ENCODE measurements at regions not wholly inside any gene's neighbourhood (a gene's known extent, or its start where the extent isn't known, plus 50 kb on each side); places are given as distances from the start of the nearest gene placed in this dataset.

- no peak for DNase-seq (ENCODE audit: extremely low read depth in 1 of 11, low read depth in 9 of 11, low spot score in 4 of 11)
These were observed 109.4 kb downstream of the ZFP36L2 start for GRCh38 chr2:43116988-43117387.

DNA sequence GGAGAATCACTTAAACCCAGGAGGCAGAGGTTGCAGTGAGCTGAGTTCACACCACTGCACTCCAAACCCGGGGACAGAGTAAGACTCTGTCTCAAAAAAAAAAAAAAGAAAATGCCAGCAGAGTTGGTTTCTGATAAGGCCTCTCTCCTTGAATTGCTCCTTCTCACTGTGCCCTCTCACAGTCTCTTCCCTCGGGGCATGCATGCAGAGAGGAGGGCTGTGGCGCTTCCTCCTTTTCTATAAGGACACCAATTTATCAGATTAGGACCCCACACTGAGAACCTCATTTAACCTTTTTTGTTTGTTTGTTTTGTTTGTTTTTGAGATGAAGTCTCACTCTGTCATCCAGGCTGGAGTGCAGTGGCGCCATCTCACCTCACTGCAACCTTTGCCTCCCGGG, 110.5 kb downstream of the ZFP36L2 start:
- no peak for DNase-seq (ENCODE audit: extremely low read depth in 1 of 11, low read depth in 9 of 11, low spot score in 4 of 11)

DNA sequence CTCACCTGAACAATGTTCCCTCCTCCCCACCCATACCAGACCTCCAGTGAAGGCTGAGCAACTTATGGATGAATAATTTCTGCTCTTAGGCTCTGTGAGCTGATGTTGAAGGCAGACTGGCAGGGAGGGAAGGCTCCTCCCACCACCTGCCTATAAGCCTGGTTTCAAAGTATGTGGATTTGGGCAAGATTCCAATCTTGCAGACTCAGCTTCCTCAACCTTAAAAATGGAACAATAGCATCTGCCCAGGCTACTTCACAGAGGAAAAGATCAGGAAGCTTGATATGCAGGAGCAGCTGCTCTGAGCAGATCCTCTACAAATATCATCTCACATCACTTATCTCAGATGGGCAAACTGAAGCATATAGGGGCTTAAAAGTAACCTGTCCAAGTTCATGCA, 112.2 kb downstream of the ZFP36L2 start:
- no peak for DNase-seq (ENCODE audit: extremely low read depth in 1 of 11, low read depth in 9 of 11, low spot score in 4 of 11)

GRCh38 chr2:43111788-43112554, 114.4 kb downstream of the ZFP36L2 start:
- DNase-seq (ENCODE audit: extremely low read depth in 1 of 11, low read depth in 9 of 11, low spot score in 4 of 11) = no peak

DNA sequence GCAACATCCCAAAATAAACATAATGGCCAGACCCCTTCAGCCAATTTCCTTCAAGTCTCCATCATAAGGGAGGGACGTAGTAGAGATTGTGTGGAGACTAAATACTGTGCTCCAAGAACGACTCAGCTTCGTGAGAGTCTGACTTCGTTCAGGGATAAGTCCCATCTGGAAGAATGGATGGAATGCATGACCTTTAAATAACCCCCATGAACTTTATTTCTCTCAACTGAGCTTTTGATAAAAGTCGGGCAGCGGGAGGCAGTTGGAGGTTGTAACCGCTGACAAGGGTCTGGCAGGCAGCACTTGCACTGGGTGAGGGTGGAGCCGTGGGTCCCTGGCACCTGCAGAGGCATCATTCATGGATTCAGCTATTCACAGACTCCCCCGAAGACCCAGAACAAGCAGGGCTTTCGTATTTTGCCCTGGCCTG, 115.9 kb downstream of the ZFP36L2 start:
- peak in 8 of 11 donors; percentile 53 to 82 (median 64) for DNase-seq (ENCODE audit: extremely low read depth in 1 of 11, low read depth in 9 of 11, low spot score in 4 of 11)

DNA sequence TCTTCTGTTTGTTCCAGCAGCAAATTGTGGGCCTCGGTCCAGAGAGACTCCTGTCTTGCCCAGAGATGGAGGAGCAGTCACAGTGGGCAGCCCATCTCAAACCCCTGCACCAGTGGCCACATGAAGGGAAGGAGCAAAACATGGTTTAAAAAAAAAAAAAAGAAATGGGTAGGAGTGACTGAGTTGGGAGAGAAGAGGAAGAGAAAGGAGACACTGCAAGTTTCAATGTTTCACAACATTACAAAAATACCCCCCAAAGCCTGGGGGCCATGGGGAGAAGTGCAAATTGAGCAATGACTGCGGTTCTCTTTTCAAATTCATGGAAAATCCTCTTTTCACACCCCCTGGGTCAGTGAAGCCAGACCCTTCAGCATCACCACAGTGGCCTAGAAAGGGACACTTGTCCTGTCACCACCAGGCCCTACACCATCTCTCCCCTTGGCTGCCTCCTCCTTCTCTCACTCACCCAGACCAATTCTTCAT, 117.1 kb downstream of the ZFP36L2 start:
- no peak for DNase-seq (ENCODE audit: extremely low read depth in 1 of 11, low read depth in 9 of 11, low spot score in 4 of 11)

GRCh38 chr2:43107679-43108078, 118.7 kb downstream of the ZFP36L2 start:
- no peak for DNase-seq (ENCODE audit: extremely low read depth in 1 of 11, low read depth in 9 of 11, low spot score in 4 of 11)

DNA sequence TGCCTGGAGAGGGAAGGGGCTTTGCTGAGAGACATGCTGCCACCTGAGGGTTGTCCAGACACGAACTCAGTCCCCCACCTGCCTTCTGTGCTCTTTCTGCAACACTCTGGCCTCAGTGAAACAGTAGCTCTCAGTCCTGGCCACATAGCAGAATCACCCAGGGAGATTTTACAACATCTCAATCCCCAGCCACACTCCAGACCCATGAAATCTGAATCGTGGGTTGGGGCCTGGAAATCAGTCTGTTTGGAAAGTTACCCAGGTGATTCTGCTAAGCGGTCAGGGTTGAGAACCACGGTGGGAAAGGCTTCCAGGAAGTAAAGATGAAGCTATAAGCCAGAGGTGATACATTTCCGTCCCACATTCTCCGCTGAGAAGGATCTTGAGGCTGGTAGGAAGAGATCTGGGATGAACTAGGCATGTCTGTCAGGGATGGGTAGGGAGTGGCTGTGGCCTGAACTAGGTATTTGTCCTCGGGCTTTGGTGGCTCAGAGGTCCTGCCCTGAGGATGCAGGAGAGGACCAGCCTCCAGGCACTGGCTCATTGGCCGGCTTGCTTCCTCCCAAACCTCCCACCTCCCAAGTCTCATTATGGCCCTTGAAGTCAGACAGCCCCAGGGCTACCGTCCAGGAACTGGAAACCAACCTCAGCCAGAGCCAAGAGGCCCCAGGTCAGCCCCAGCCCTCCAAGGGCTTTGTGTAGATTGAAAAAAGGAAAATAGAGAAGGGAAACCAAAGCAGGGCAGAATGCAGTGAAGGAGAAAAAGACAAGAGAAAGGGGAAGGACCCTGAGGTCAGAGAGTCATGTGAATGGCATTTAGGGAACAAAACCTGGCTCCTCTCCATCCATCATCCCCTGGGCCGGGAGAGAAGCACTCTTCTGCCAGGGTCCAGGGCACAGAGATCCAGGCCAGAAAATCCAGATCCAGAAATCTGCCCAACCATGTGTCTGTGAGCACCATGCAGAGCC, 119.6 kb downstream of the ZFP36L2 start:
- DNase-seq (ENCODE audit: extremely low read depth in 1 of 11, low read depth in 9 of 11, low spot score in 4 of 11) = no peak

DNA sequence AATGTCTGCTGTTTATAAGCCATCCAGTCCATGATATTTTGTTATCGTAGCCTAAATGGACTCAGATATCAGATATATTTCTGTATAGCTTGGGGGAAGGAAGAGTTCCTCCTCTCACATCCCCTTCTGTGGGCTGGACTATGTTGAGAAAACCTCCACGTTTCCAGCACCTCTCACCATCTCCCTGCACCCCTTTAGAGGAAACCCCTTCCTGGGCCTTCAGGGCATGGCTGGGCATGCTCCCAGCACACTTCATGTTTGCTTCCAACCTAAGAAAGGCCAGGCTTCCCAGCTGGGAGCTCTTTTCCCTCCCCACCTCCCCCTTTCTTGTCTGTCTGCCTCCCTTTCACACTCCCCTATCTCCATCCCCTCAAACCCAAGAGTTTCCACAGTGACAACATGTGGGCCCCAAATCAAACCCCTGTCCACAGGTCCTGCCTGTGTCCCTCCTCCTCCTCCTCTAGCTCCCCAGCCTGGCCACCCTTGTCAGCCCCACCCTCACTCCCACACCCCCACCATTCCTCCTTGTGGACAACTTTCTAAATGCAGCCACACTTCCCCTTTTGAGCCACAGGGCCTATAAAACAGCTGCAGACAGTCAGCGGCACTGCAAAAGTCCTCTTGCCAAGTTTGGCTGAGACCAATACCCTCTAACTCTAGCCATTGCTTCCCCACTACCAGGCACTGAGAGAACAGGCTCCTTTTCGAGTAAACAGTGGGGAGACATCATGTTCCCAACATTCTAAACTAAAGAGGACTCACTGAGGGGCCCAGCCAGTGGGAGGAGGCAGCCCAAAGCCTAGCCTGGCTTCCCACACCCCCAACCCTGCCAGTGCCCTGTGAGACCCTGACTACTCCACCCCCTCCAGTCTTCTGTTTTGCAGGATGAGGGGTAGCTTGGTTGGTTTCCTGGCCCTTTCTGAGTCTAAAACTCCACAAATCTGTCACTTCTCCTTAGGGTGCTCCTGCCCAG, 120.5 kb downstream of the ZFP36L2 start:
- DNase-seq (ENCODE audit: extremely low read depth in 1 of 11, low read depth in 9 of 11, low spot score in 4 of 11) = no peak

DNA sequence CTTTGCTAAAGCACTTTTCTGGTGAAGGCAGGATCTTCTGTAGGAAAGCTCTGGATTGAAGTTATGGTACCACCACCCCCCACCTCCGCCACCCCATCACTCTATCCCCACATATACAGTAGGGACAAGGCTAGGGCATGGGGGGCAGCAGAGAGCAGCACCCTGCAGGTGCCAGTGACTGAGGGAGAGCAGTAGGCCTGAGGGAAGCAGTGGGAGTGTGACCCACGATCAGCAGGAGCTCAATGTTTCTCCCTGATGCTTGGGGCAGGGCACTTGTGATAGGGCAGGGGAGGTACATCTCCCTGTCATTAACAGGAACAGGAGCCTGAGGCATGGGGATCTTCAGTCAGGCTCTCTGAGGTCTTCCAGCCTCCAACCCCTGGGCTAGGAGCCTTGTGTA, 121.6 kb downstream of the ZFP36L2 start:
- DNase-seq (ENCODE audit: extremely low read depth in 1 of 11, low read depth in 9 of 11, low spot score in 4 of 11) = no peak

DNA sequence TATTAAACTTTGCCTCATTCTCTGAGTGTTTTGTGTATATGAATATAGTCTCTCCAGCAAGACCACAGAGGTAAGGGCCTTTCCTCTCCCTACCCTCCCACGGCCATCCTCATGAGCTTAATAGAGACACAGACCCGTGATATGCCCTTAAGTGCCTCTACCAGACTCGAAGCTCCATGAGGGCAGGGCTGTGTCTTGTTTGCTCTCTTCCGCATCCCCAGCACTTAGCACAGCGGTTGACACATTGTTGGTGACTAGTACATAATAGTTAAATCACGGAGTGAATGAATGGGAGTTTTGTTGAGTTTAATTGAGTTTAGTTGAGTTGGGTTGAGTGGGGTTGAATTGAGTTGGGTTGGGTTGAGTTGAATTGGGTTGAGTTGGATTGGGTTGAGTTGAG, 122.3 kb downstream of the ZFP36L2 start:
- no peak for DNase-seq (ENCODE audit: extremely low read depth in 1 of 11, low read depth in 9 of 11, low spot score in 4 of 11)

GRCh38 chr2:43103093-43103404, 123.4 kb downstream of the ZFP36L2 start:
- DNase-seq (ENCODE audit: extremely low read depth in 1 of 11, low read depth in 9 of 11, low spot score in 4 of 11) = no peak

- peak in 1 of 11 donors; percentile 77 for DNase-seq (ENCODE audit: extremely low read depth in 1 of 11, low read depth in 9 of 11, low spot score in 4 of 11)
These were observed 123.9 kb downstream of the ZFP36L2 start for GRCh38 chr2:43102366-43103092.

DNA sequence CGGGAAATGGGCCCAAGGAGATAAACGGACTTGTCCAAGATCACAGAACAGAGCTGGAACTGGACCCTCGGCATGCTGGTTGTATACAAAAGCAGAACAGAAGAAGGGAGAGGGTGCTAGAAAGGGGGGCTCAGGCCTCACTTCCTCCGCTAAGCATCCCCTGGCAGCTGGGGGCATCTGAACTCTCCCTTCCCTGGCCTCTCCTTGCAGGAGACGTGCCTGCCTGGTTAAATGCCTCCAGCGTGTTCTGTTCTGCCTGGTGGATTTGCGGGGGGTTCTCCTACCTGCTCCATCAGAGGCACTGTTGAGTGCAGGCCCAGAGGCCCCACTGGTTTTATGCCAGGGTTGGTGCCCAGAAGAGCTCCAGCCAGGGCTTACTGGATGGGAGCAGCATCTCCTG, 124.7 kb downstream of the ZFP36L2 start:
- no peak for DNase-seq (ENCODE audit: extremely low read depth in 1 of 11, low read depth in 9 of 11, low spot score in 4 of 11)

- DNase-seq (ENCODE audit: extremely low read depth in 1 of 11, low read depth in 9 of 11, low spot score in 4 of 11) = peak in 2 of 11 donors; percentile 58 to 63
These were observed 125.3 kb downstream of the ZFP36L2 start for GRCh38 chr2:43100883-43101662.

GRCh38 chr2:43100362-43100882, 126.0 kb downstream of the ZFP36L2 start:
- no peak for DNase-seq (ENCODE audit: extremely low read depth in 1 of 11, low read depth in 9 of 11, low spot score in 4 of 11)

GRCh38 chr2:43099797-43100196, 126.6 kb downstream of the ZFP36L2 start:
- no peak for DNase-seq (ENCODE audit: extremely low read depth in 1 of 11, low read depth in 9 of 11, low spot score in 4 of 11)

Data from renal cortex interstitium (tissue), 11 donors.